Thyroid gland (tissue), 4 donors: ENCODE measurements at regions not wholly inside any gene's neighbourhood (a gene's known extent, or its start where the extent isn't known, plus 50 kb on each side); places are given as distances from the start of the nearest gene placed in this dataset.

Experiments used
- CTCF ChIP-seq, 6 experiments: fragments of 200-600 bp in 3 of 6; fragments of 450-650 bp in 3 of 6; sonication (generic) in 3 of 6; IDR thresholded peaks; one replicate each; pipeline ENCODE4 v1.5.1; 2016 to 2019; ENCODE audit warnings: antibody characterized with exemption in 6 of 6, mild to moderate bottlenecking in 2 of 6, inconsistent platforms in 1 of 6, moderate library complexity in 1 of 6
- POLR2A ChIP-seq, 2 donors: fragments of 450-650 bp; IDR thresholded peaks; one replicate each; pipeline ENCODE4 v1.6.1; 2017; ENCODE audit warnings: antibody characterized with exemption in 2 of 2, mild to moderate bottlenecking in 2 of 2, moderate library complexity in 1 of 2

- TF ChIP-seq POLR2A (IDR thresholded peaks at IDR 0.05) (no peak), CTCF (IDR thresholded peaks at IDR 0.05) (no peak)
Measured at GRCh38 chr3:68103811-68104210, 449.4 kb upstream of the SUCLG2 start.
